Endothelial cell of umbilical vein (primary cell): ENCODE measurements at regions not wholly inside any gene's neighbourhood (a gene's known extent, or its start where the extent isn't known, plus 50 kb on each side); places are given as distances from the start of the nearest gene placed in this dataset.

Experiments
- BruUV-seq: library from RNA; stranded (reverse); fragments of 400-500 nt; replicated peaks from 2 replicates; lab custom pipeline; 2021; lab: Mats Ljungman, UMichigan
- CTCF ChIA-PET: fragments of 300-600, 350-600 bp; sonication (Branson Sonifier 250); formaldehyde crosslinking; loops from one replicate; lab custom pipeline; 2021; ENCODE audit warnings: antibody characterized with exemption, inconsistent platforms; lab: Charles Lee
- POLR2A ChIA-PET: fragments of 300-600, 350-600 bp; sonication (Branson Sonifier 250); formaldehyde crosslinking; loops from one replicate; lab custom pipeline; 2021; ENCODE audit warnings: antibody characterized with exemption, inconsistent platforms; lab: Charles Lee
- DNase-seq: peaks from one replicate; pipeline ENCODE4 v3.0.0-alpha.2; 2011; ENCODE audit warnings: low read depth, low spot score
- FAIRE-seq: peaks from 2 replicates; lab custom pipeline; 2011; peaks lifted over from hg19 to GRCh38; lab: Jason Lieb, UNC
- H2AFZ ChIP-seq: 2 replicates; pipeline ENCODE4 v1.6.0; 2012; ENCODE audit warnings: low read depth, low read length, control low read depth, inconsistent platforms
- H3K27ac ChIP-seq: 2 replicates; pipeline ENCODE4 v1.5.1; 2011; ENCODE audit warnings: low read depth, mild to moderate bottlenecking, control low read depth, low read length, moderate library complexity; ENCODE audit not compliant: insufficient read depth
- H3K27me3 ChIP-seq, 2 experiments: 2 replicates each; pipeline versions ENCODE4 v1.6.0 to v1.6.1; 2011; ENCODE audit warnings: low read length in 2 of 2, mixed read lengths in 1 of 2; ENCODE audit not compliant: control insufficient read depth in 2 of 2, insufficient read depth in 2 of 2
- H3K36me3 ChIP-seq, 2 experiments: 2 replicates in 1 of 2; 3 replicates in 1 of 2; pipeline ENCODE4 v1.5.1; 2011; ENCODE audit warnings: low read length in 2 of 2, mild to moderate bottlenecking in 1 of 2, moderate library complexity in 1 of 2; ENCODE audit not compliant: control insufficient read depth in 2 of 2, insufficient read depth in 2 of 2; ENCODE audit errors: extremely low read depth in 1 of 2
- H3K4me1 ChIP-seq: 3 replicates; pipeline ENCODE4 v1.5.1; 2011; ENCODE audit warnings: mild to moderate bottlenecking, low read length; ENCODE audit not compliant: control insufficient read depth, insufficient read depth; ENCODE audit errors: extremely low read depth
- H3K4me2 ChIP-seq: 2 replicates; pipeline ENCODE4 v1.6.1; 2011; ENCODE audit warnings: low read length, control low read depth, mixed read lengths; ENCODE audit not compliant: insufficient read depth
- H3K4me3 ChIP-seq, 3 experiments: fragments of 200-600 bp in 1 of 3; sonication (generic), shearing (Covaris generic) in 1 of 3; replicated peaks in 1 of 3; 2 replicates each; pipeline ENCODE4 v1.5.1; 2011 to 2016; ENCODE audit warnings: control low read depth in 3 of 3, low read length in 3 of 3, mild to moderate bottlenecking in 2 of 3, inconsistent platforms in 1 of 3, low read depth in 1 of 3, moderate library complexity in 1 of 3; ENCODE audit not compliant: insufficient read depth in 1 of 3
- H3K79me2 ChIP-seq: 2 replicates; pipeline ENCODE4 v1.6.0; 2012; ENCODE audit warnings: low read length, inconsistent platforms; ENCODE audit not compliant: control insufficient read depth, insufficient read depth
- H3K9ac ChIP-seq: replicated peaks from 2 replicates; pipeline ENCODE3; 2011; ENCODE audit warnings: low read length, control low read depth; ENCODE audit not compliant: insufficient read depth; ENCODE audit errors: extremely low read depth
- H3K9me1 ChIP-seq: replicated peaks from 3 replicates; pipeline ENCODE4 v1.6.0; 2011; ENCODE audit warnings: mild to moderate bottlenecking, low read length; ENCODE audit not compliant: control insufficient read depth, insufficient read depth; ENCODE audit errors: extremely low read depth
- H3K9me3 ChIP-seq: replicated peaks from 2 replicates; pipeline ENCODE4 v1.5.1; 2012; ENCODE audit warnings: low read length, inconsistent platforms; ENCODE audit not compliant: control insufficient read depth, insufficient read depth
- H4K20me1 ChIP-seq: replicated peaks from 2 replicates; pipeline ENCODE3; 2011; ENCODE audit warnings: mild to moderate bottlenecking, low read length; ENCODE audit not compliant: control insufficient read depth, insufficient read depth; ENCODE audit errors: extremely low read depth
- CTCF ChIP-seq, 2 donors: IDR thresholded peaks; 1 replicate in 1 of 2; 2 replicates in 1 of 2; pipeline ENCODE4 v1.5.1; 2011; ENCODE audit warnings: low read length in 2 of 2, mild to moderate bottlenecking in 2 of 2, moderate library complexity in 2 of 2, control low read depth in 1 of 2, inconsistent platforms in 1 of 2, low read depth in 1 of 2; ENCODE audit not compliant: insufficient read depth in 1 of 2; ENCODE audit errors: extremely low read depth in 1 of 2
- EZH2 ChIP-seq: IDR thresholded peaks from 2 replicates; pipeline ENCODE4 v1.6.1; 2012; ENCODE audit warnings: borderline replicate concordance, low read depth, mild to moderate bottlenecking, moderate library complexity, low read length, inconsistent platforms; ENCODE audit not compliant: severe bottlenecking
- FOS ChIP-seq: IDR thresholded peaks from 2 replicates; pipeline ENCODE4 v1.6.1; 2011; ENCODE audit warnings: mild to moderate bottlenecking, low read length, moderate library complexity, borderline replicate concordance; ENCODE audit not compliant: insufficient read depth
- GATA2 ChIP-seq: IDR thresholded peaks from 2 replicates; pipeline ENCODE4 v1.7.0; 2011; ENCODE audit warnings: low read depth, mild to moderate bottlenecking, moderate library complexity, mixed read lengths, low read length; ENCODE audit not compliant: insufficient read length, insufficient read depth
- JUN ChIP-seq: IDR thresholded peaks from 2 replicates; pipeline ENCODE4 v1.6.1; 2011; ENCODE audit warnings: borderline replicate concordance, low read depth; ENCODE audit not compliant: insufficient read length, insufficient read depth
- MAX ChIP-seq: IDR thresholded peaks from 2 replicates; pipeline ENCODE4 v1.6.1; 2011; ENCODE audit not compliant: insufficient read depth, insufficient read length
- MYC ChIP-seq: IDR thresholded peaks from one replicate; pipeline ENCODE4 v1.6.1; 2011; ENCODE audit warnings: mild to moderate bottlenecking, low read depth, low read length
- POLR2A ChIP-seq: IDR thresholded peaks from 2 replicates; pipeline ENCODE4 v1.6.1; 2012; ENCODE audit warnings: low read depth, mild to moderate bottlenecking, control low read depth, low read length
- POLR2AphosphoS5 ChIP-seq: IDR thresholded peaks from 2 replicates; pipeline ENCODE4 v1.6.1; 2012; ENCODE audit warnings: low read depth, mild to moderate bottlenecking, control low read depth, low read length, moderate library complexity; ENCODE audit not compliant: insufficient read depth
- dilution Hi-C: fragments of 300-500 bp; cut with MboI; formaldehyde crosslinking; loops from one replicate; pipeline ENCODE4 v1.15.0; 2019; ENCODE audit warnings: low sequenced_read_pairs; ENCODE audit not compliant: extremely low pct_ligation_motif_present
- intact Hi-C: fragments of 100-400 bp; cut with micrococcal nuclease; formaldehyde crosslinking; loops from one replicate; pipeline ENCODE4 v1.10.0; 2022

- dilution Hi-C loops (no loop called here), intact Hi-C loops (no loop called here)
- H4K20me1 ChIP-seq, result no peaks in the 10 kb centered on the region
- H3K9me1 ChIP-seq, result no peaks in the 10 kb centered on the region
- H3K9ac ChIP-seq, result no peak overlapping the region
- no TSS peak for BruUV-seq
- ChIA-PET CTCF (no interaction called here), POLR2A (no interaction called here)
- DNase-seq (no peak), FAIRE-seq (no peak)
- H3K4me1 ChIP-seq, result no peaks in the 10 kb centered on the region
- H3K4me3 ChIP-seq, result no peak overlapping the region
- H3K27me3 ChIP-seq, result no peaks in the 10 kb centered on the region
- no peaks in the 10 kb centered on the region for H3K9me3 ChIP-seq
- no peak for TF ChIP-seq MYC
- no peak for TF ChIP-seq JUN
- no peak for TF ChIP-seq GATA2
- no peak for TF ChIP-seq POLR2AphosphoS5
- TF ChIP-seq FOS, result no peak
- TF ChIP-seq MAX, result no peak
- TF ChIP-seq CTCF (IDR thresholded peaks at IDR 0.05; ENCODE audit: extremely low read depth in 1 of 2, insufficient read depth in 1 of 2, low read depth in 1 of 2, low read length in 2 of 2), result no peak
- no peak for TF ChIP-seq POLR2A
- no peak for TF ChIP-seq EZH2
- H3K4me2 ChIP-seq, result no peak overlapping the region
- no peaks in the 10 kb centered on the region for H3K36me3 ChIP-seq
- no peak overlapping the region for H3K27ac ChIP-seq
- H2AFZ ChIP-seq, result no peak overlapping the region
- H3K79me2 ChIP-seq, result no peaks in the 10 kb centered on the region
Observed at GRCh38 chr6:63510849-63511248, 61.4 kb upstream of the LOC128125822 start.
